Endothelial cell of umbilical vein (primary cell): ENCODE measurements at regions not wholly inside any gene's neighbourhood (a gene's known extent, or its start where the extent isn't known, plus 50 kb on each side); places are given as distances from the start of the nearest gene placed in this dataset.

Experiments used
- BruUV-seq: library from RNA; stranded (reverse); fragments of 400-500 nt; replicated peaks from 2 replicates; lab custom pipeline; 2021; lab: Mats Ljungman, UMichigan
- CTCF ChIA-PET: fragments of 300-600, 350-600 bp; sonication (Branson Sonifier 250); formaldehyde crosslinking; loops from one replicate; lab custom pipeline; 2021; ENCODE audit warnings: antibody characterized with exemption, inconsistent platforms; lab: Charles Lee
- POLR2A ChIA-PET: fragments of 300-600, 350-600 bp; sonication (Branson Sonifier 250); formaldehyde crosslinking; loops from one replicate; lab custom pipeline; 2021; ENCODE audit warnings: antibody characterized with exemption, inconsistent platforms; lab: Charles Lee
- DNase-seq: peaks from one replicate; pipeline ENCODE4 v3.0.0-alpha.2; 2011; ENCODE audit warnings: low read depth, low spot score
- FAIRE-seq: peaks from 2 replicates; lab custom pipeline; 2011; peaks lifted over from hg19 to GRCh38; lab: Jason Lieb, UNC
- H2AFZ ChIP-seq: 2 replicates; pipeline ENCODE4 v1.6.0; 2012; ENCODE audit warnings: low read depth, low read length, control low read depth, inconsistent platforms
- H3K27ac ChIP-seq: 2 replicates; pipeline ENCODE4 v1.5.1; 2011; ENCODE audit warnings: low read depth, mild to moderate bottlenecking, control low read depth, low read length, moderate library complexity; ENCODE audit not compliant: insufficient read depth
- H3K27me3 ChIP-seq, 2 experiments: 2 replicates each; pipeline versions ENCODE4 v1.6.0 to v1.6.1; 2011; ENCODE audit warnings: low read length in 2 of 2, mixed read lengths in 1 of 2; ENCODE audit not compliant: control insufficient read depth in 2 of 2, insufficient read depth in 2 of 2
- H3K36me3 ChIP-seq, 2 experiments: 2 replicates in 1 of 2; 3 replicates in 1 of 2; pipeline ENCODE4 v1.5.1; 2011; ENCODE audit warnings: low read length in 2 of 2, mild to moderate bottlenecking in 1 of 2, moderate library complexity in 1 of 2; ENCODE audit not compliant: control insufficient read depth in 2 of 2, insufficient read depth in 2 of 2; ENCODE audit errors: extremely low read depth in 1 of 2
- H3K4me1 ChIP-seq: 3 replicates; pipeline ENCODE4 v1.5.1; 2011; ENCODE audit warnings: mild to moderate bottlenecking, low read length; ENCODE audit not compliant: control insufficient read depth, insufficient read depth; ENCODE audit errors: extremely low read depth
- H3K4me2 ChIP-seq: 2 replicates; pipeline ENCODE4 v1.6.1; 2011; ENCODE audit warnings: low read length, control low read depth, mixed read lengths; ENCODE audit not compliant: insufficient read depth
- H3K4me3 ChIP-seq, 3 experiments: fragments of 200-600 bp in 1 of 3; sonication (generic), shearing (Covaris generic) in 1 of 3; replicated peaks in 1 of 3; 2 replicates each; pipeline ENCODE4 v1.5.1; 2011 to 2016; ENCODE audit warnings: control low read depth in 3 of 3, low read length in 3 of 3, mild to moderate bottlenecking in 2 of 3, inconsistent platforms in 1 of 3, low read depth in 1 of 3, moderate library complexity in 1 of 3; ENCODE audit not compliant: insufficient read depth in 1 of 3
- H3K79me2 ChIP-seq: 2 replicates; pipeline ENCODE4 v1.6.0; 2012; ENCODE audit warnings: low read length, inconsistent platforms; ENCODE audit not compliant: control insufficient read depth, insufficient read depth
- H3K9ac ChIP-seq: replicated peaks from 2 replicates; pipeline ENCODE3; 2011; ENCODE audit warnings: low read length, control low read depth; ENCODE audit not compliant: insufficient read depth; ENCODE audit errors: extremely low read depth
- H3K9me1 ChIP-seq: replicated peaks from 3 replicates; pipeline ENCODE4 v1.6.0; 2011; ENCODE audit warnings: mild to moderate bottlenecking, low read length; ENCODE audit not compliant: control insufficient read depth, insufficient read depth; ENCODE audit errors: extremely low read depth
- H3K9me3 ChIP-seq: replicated peaks from 2 replicates; pipeline ENCODE4 v1.5.1; 2012; ENCODE audit warnings: low read length, inconsistent platforms; ENCODE audit not compliant: control insufficient read depth, insufficient read depth
- H4K20me1 ChIP-seq: replicated peaks from 2 replicates; pipeline ENCODE3; 2011; ENCODE audit warnings: mild to moderate bottlenecking, low read length; ENCODE audit not compliant: control insufficient read depth, insufficient read depth; ENCODE audit errors: extremely low read depth
- EZH2 ChIP-seq: IDR thresholded peaks from 2 replicates; pipeline ENCODE4 v1.6.1; 2012; ENCODE audit warnings: borderline replicate concordance, low read depth, mild to moderate bottlenecking, moderate library complexity, low read length, inconsistent platforms; ENCODE audit not compliant: severe bottlenecking
- FOS ChIP-seq: IDR thresholded peaks from 2 replicates; pipeline ENCODE4 v1.6.1; 2011; ENCODE audit warnings: mild to moderate bottlenecking, low read length, moderate library complexity, borderline replicate concordance; ENCODE audit not compliant: insufficient read depth
- GATA2 ChIP-seq: IDR thresholded peaks from 2 replicates; pipeline ENCODE4 v1.7.0; 2011; ENCODE audit warnings: low read depth, mild to moderate bottlenecking, moderate library complexity, mixed read lengths, low read length; ENCODE audit not compliant: insufficient read length, insufficient read depth
- JUN ChIP-seq: IDR thresholded peaks from 2 replicates; pipeline ENCODE4 v1.6.1; 2011; ENCODE audit warnings: borderline replicate concordance, low read depth; ENCODE audit not compliant: insufficient read length, insufficient read depth
- MYC ChIP-seq: IDR thresholded peaks from one replicate; pipeline ENCODE4 v1.6.1; 2011; ENCODE audit warnings: mild to moderate bottlenecking, low read depth, low read length
- POLR2A ChIP-seq: IDR thresholded peaks from 2 replicates; pipeline ENCODE4 v1.6.1; 2012; ENCODE audit warnings: low read depth, mild to moderate bottlenecking, control low read depth, low read length
- POLR2AphosphoS5 ChIP-seq: IDR thresholded peaks from 2 replicates; pipeline ENCODE4 v1.6.1; 2012; ENCODE audit warnings: low read depth, mild to moderate bottlenecking, control low read depth, low read length, moderate library complexity; ENCODE audit not compliant: insufficient read depth
- dilution Hi-C: fragments of 300-500 bp; cut with MboI; formaldehyde crosslinking; loops from one replicate; pipeline ENCODE4 v1.15.0; 2019; ENCODE audit warnings: low sequenced_read_pairs; ENCODE audit not compliant: extremely low pct_ligation_motif_present
- intact Hi-C: fragments of 100-400 bp; cut with micrococcal nuclease; formaldehyde crosslinking; loops from one replicate; pipeline ENCODE4 v1.10.0; 2022
- TF ChIP-seq, protein P1 (sequence below): IDR thresholded peaks from 2 replicates; pipeline ENCODE4 v1.6.1; 2011; ENCODE audit not compliant: insufficient read depth, insufficient read length
- TF ChIP-seq, protein P2 (sequence below), 2 donors: IDR thresholded peaks; 1 replicate in 1 of 2; 2 replicates in 1 of 2; pipeline ENCODE4 v1.5.1; 2011; ENCODE audit warnings: low read length in 2 of 2, mild to moderate bottlenecking in 2 of 2, moderate library complexity in 2 of 2, control low read depth in 1 of 2, inconsistent platforms in 1 of 2, low read depth in 1 of 2; ENCODE audit not compliant: insufficient read depth in 1 of 2; ENCODE audit errors: extremely low read depth in 1 of 2

DNA sequence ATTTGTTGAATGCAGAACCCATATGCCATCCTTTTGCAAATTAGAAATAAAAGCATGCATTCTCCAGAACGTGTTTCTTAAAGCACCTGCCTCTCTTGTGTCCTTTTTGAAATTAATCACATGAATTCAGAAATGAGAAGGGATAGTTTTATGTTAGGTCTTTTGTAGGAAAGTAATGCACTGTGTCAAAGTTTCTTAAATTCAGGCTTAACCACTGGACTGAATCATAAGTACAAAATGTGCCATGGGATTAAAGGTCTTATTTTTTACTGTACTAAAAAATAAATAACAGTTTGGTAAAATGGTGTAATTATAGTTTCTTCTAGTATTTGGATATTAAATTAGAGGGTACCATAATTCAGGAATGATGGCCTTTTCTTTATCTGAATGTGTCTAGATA, 290.1 kb upstream of the USP25 start:
- Histone ChIP-seq H3K4me1 (no peaks in the 10 kb centered on the region), H3K4me2 (no peak overlapping the region), H2AFZ (no peak overlapping the region), H3K27me3 (no peaks in the 10 kb centered on the region), H3K9ac (no peak overlapping the region), H4K20me1 (no peaks in the 10 kb centered on the region), H3K9me3 (no peaks in the 10 kb centered on the region), H3K4me3 (no peak overlapping the region), H3K27ac (no peak overlapping the region), H3K79me2 (no peaks in the 10 kb centered on the region), H3K9me1 (no peaks in the 10 kb centered on the region), H3K36me3 (no peaks in the 10 kb centered on the region)
- no peak for FAIRE-seq
- POLR2A ChIA-PET, result no interaction called here
- CTCF ChIA-PET, result no interaction called here
- DNase-seq, result no peak
- intact Hi-C loops, result no loop called here
- dilution Hi-C loops, result no loop called here
- TF ChIP-seq POLR2A (no peak), GATA2 (no peak), EZH2 (no peak), JUN (no peak), POLR2AphosphoS5 (no peak), MYC (no peak), FOS (no peak)
- TF ChIP-seq, protein P1, sequence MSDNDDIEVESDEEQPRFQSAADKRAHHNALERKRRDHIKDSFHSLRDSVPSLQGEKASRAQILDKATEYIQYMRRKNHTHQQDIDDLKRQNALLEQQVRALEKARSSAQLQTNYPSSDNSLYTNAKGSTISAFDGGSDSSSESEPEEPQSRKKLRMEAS, result no peak
- TF ChIP-seq, protein P2, sequence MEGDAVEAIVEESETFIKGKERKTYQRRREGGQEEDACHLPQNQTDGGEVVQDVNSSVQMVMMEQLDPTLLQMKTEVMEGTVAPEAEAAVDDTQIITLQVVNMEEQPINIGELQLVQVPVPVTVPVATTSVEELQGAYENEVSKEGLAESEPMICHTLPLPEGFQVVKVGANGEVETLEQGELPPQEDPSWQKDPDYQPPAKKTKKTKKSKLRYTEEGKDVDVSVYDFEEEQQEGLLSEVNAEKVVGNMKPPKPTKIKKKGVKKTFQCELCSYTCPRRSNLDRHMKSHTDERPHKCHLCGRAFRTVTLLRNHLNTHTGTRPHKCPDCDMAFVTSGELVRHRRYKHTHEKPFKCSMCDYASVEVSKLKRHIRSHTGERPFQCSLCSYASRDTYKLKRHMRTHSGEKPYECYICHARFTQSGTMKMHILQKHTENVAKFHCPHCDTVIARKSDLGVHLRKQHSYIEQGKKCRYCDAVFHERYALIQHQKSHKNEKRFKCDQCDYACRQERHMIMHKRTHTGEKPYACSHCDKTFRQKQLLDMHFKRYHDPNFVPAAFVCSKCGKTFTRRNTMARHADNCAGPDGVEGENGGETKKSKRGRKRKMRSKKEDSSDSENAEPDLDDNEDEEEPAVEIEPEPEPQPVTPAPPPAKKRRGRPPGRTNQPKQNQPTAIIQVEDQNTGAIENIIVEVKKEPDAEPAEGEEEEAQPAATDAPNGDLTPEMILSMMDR (IDR thresholded peaks at IDR 0.05; ENCODE audit: extremely low read depth in 1 of 2, insufficient read depth in 1 of 2, low read depth in 1 of 2, low read length in 2 of 2), result no peak
- BruUV-seq, result no TSS peak
